Uterus (tissue), 2 donors: ENCODE measurements at regions not wholly inside any gene's neighbourhood (a gene's known extent, or its start where the extent isn't known, plus 50 kb on each side); places are given as distances from the start of the nearest gene placed in this dataset.

Experiments
- POLR2A ChIP-seq, 2 donors: fragments of 450-650 bp; IDR thresholded peaks; one replicate each; pipeline ENCODE4 v1.6.1; 2016; ENCODE audit warnings: antibody characterized with exemption in 2 of 2, mild to moderate bottlenecking in 1 of 2, moderate library complexity in 1 of 2
- TF ChIP-seq, protein P1 (sequence below), 4 experiments: fragments of 200-600 bp in 2 of 4; fragments of 450-650 bp in 2 of 4; sonication (generic) in 2 of 4; IDR thresholded peaks; one replicate each; pipeline ENCODE4 v1.5.1; 2016 to 2019; ENCODE audit warnings: antibody characterized with exemption in 4 of 4, mild to moderate bottlenecking in 2 of 4, moderate library complexity in 1 of 4

DNA sequence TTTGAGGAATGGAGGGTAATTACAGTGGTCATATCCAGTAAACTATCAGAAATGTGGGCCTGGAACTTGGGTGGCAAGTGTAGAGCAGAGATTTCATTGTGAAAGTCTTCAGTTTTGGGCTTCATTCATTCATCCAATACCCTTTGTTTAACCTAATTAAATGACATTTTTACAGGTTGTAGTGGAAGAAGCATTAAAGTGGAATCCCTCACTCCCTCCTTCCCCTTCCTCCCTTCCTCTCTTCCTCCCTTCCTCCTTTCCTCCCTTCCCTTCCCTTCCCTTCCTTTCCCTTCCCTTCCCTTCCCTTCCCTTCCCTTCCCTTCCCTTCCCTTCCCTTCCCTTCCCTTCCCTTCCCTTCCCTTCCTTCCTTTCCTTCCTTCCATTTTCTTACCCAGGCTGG, 219.3 kb downstream of the PDCD6IP start:
- TF ChIP-seq, protein P1, sequence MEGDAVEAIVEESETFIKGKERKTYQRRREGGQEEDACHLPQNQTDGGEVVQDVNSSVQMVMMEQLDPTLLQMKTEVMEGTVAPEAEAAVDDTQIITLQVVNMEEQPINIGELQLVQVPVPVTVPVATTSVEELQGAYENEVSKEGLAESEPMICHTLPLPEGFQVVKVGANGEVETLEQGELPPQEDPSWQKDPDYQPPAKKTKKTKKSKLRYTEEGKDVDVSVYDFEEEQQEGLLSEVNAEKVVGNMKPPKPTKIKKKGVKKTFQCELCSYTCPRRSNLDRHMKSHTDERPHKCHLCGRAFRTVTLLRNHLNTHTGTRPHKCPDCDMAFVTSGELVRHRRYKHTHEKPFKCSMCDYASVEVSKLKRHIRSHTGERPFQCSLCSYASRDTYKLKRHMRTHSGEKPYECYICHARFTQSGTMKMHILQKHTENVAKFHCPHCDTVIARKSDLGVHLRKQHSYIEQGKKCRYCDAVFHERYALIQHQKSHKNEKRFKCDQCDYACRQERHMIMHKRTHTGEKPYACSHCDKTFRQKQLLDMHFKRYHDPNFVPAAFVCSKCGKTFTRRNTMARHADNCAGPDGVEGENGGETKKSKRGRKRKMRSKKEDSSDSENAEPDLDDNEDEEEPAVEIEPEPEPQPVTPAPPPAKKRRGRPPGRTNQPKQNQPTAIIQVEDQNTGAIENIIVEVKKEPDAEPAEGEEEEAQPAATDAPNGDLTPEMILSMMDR (IDR thresholded peaks at IDR 0.05) = no peak
- TF ChIP-seq POLR2A (IDR thresholded peaks at IDR 0.05) = no peak
